Fibroblast of skin of scalp (primary cell): ENCODE measurements at regions not wholly inside any gene's neighbourhood (a gene's known extent, or its start where the extent isn't known, plus 50 kb on each side); places are given as distances from the start of the nearest gene placed in this dataset.
"Not testable (repeated sequence)": the region's sequence is repeated elsewhere in the genome, so short reads cannot be mapped to it uniquely, and the experiment has no call there.

Experiments used
- DNase-seq: peaks from one replicate; pipeline ENCODE4 v3.0.0-alpha.2; 2013

DNA sequence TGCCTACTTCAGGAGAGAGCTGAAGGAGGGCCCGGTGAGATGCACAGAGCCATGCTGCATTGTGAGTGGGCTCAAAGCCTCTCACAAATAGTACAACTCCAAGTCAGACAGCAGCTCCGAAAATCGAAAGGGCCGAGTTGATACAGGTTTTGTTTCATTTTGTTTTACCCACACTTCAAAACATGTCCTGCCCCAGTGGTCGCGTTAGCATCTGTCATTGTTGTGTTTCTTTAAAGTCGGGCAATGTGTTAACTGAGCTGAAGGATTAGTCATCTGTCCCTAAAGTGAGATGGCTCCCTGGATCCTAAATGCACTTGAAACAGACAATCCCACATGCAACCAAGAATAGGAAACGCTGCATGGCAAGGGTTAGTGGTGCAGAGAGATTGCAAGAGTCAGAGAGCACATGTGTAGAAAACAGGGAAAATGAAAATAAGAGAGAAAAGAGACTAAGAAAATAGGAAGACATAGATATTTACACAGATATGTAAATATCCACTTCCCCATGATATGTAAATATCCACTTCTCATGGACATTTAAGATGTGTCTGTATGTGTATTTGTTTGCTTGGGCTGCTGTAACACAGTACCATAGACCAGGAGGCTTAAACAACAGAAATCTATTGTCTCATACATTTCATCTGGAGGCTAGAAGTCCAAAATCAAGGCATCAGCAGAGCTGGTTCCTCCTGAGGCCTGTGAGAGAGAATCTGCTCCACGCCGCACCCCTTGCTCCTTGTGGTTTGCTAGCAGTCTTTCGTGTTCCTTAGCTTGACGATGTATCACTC, 131.4 kb upstream of the RAB4A start:
- DNase-seq = no peak

DNA sequence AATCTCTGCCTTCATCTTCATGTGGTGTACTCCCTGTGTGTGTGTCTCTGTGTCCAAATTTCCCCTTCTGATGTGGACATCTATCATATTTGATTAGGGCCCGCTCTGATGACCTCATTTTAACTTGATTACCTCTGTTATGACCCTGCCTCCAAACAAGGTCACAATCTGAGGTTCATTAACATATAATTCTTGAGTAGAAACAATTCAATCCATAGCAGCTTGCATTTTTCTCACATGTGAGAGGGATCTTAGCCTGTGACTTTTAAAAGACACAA, 130.9 kb upstream of the RAB4A start:
- no peak for DNase-seq

DNA sequence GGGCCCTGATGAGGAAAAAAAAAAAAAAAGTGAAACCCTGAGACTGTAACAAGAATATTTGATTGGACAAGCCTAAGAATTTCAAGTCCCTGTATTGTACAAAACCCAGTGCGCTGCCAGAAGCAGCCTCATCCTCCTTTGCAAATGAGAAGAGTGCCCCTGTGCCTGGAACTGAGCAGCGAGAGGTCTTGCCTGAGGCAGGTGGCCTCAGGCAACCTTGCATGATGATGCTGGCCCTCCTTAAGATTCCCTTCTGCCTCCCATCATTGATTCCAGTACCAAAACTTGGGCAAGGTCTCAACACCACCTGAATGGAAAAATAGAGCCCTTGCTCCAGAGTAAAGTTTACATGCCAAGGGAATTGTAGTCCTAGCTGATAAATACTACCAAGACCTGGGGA, 129.6 kb upstream of the RAB4A start:
- no peak for DNase-seq

DNA sequence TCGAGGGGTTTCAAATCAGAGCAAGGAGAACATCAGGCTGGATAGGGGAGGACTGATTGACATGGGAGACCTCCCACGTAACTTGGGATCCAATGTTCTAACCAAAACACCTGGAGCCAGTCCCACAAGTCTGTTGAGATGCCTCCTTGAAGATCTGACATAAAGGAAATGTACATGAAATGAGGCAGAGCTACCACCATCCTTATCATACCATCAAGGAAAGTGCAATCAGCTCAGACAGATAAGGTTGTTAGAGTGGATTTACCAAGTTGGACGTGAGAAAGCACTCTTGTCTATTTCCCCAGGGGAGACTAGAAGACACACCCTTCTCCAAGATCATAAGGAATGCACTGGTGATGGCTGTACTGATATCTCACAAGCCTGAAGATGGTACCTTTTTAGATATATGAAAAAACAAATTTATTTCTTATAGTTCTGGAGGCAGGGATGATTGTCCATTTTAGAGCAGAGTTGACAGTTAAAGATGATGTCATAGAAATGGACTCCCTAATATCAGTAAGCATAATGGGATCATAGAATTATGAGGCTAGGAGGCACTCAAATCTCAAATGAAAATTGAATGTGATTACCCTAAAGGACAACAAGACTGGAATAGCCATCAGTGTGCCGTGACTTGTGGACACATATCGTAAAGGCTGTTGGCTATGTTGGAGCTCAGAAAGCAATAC, 129.1 kb upstream of the RAB4A start:
- DNase-seq = no peak

DNA sequence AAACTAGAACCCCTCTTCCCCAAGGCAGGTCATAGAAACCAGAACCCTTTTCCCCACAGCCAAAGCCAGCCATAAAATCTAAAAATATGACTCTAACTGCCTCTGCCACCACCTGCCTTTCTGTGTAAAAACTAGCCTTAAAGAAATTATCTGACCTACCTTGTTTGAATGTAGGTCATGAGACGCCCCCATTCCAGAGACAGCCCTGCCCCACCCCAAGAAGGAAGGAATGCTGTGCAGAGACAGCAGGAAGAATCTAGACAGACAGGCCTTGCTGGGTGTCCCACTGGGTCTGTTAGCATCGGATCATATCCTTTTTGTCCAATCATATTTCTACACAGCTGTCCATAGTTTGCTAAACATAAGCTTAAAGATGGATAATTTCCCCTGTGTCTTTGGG, 128.4 kb upstream of the RAB4A start:
- no peak for DNase-seq

DNA sequence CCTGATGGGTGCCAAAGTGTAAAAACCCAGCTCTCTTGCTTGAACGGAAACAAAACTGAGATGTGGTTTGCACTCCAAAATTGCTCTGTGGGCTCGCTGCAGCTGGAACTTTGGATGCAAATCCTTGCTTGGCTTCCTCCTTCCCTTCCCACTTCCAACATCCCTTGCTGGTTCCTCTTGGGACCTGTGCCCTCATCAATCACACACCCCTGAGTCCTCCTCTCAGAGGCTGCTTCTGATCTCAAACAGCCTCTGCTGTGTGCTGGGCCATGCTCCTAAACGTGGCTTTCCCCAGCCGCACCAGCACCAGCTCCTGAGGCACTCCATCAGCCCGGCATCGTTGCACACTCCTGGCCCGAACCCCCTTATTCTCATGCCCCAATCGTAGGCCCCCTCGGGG, 124.3 kb upstream of the RAB4A start:
- DNase-seq = no peak

DNA sequence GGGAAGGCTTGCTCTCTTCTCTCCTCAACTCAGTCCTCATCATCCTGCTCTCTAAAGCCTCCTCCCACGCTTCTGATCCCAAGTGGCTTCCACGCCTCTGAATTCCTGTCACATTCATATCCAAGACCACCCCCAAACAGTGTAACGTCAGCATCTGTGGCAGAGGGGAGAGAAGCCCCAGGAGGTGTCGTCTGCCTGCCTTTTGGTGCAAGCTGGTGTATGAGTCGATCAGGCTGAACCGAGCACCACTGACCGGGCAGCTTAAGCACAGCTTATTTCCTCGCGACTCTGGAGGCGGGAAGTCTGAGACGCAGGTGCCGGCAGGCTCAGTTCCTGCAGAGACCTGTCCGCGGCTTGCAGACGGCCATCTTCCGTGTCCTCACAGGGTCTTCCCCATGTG, 123.8 kb upstream of the RAB4A start:
- no peak for DNase-seq

DNA sequence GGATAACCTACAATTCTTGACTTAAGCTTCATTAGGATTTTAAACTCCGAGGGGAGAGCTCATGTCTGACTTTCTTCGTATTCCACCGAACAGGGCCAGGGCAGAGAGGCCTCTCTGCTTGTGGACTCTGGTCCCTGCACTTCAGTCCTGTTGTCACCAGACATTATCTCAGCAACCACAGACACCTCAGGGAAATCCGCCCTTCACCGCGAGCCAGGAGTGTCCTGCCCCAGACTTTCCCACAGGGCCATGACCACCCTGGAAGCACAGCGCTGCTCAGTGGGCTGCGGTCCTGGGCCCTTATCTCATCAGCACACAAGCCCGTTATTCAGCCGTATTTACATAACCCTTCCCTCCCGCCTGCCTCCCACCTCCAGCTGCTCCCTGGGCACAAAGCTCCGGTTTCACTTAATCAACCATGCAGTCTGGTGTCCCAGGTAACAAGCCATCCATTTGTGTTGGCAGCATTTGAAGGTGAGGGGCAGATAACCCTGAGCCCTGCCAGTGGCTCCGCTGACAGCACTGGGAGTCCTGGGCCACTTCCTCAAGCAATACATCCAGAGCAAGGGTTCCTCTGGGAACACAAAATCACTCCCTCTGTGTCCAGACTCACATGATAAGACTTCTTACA, 122.8 kb upstream of the RAB4A start:
- DNase-seq = no peak

DNA sequence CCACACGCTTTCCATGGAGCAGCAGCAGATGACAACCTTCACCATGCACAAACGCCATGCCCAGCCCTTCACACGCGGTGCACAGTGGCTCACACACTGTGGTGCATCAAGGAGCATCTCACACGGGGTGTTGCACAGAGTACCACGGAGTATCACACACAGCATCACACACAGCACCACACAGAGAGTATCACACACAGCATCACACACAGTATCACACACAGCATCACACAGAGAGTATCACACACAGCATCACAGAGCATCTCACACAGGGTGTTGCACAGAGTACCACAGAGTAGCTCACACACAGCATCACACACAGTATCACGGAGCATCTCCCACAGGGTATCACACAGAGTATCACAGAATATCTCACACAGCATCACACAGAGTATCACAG, 122.2 kb upstream of the RAB4A start:
- DNase-seq = no peak

DNA sequence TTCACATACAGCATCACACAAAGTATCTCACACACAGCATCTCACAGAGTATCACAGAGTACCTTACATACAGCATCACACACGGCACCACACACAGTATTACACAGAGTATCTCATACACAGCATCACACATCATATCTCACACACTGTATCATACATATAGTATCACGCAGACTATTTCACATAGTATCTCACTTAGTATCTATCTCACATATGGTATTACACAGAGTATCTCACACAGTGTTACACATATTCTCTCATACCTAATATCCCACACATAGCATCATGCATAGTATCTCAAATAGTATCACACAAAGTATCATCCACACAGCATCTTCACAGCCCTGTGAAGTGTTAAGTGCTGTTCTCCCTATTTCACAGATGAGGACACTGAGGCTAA, 121.5 kb upstream of the RAB4A start:
- no peak for DNase-seq

DNA sequence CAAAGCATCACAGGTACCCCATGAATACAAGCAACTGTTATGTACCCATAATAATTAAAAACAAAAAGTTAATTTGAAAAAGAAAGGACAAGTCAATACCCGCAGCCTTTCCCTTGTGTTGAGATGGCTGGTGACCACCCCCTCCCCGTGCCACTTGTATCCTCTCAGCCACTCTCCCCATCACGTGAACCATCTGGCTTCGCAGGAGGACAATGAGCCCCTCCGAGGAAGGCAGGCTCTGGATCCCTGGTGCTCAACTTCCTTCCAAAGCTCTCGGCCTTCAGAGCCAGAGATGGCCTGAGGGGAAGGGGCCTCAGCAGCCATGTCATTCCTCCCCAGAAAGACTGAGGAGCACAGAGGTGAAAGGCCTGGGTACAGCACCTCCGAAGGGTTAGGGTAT, 120.4 kb upstream of the RAB4A start:
- no peak for DNase-seq

DNA sequence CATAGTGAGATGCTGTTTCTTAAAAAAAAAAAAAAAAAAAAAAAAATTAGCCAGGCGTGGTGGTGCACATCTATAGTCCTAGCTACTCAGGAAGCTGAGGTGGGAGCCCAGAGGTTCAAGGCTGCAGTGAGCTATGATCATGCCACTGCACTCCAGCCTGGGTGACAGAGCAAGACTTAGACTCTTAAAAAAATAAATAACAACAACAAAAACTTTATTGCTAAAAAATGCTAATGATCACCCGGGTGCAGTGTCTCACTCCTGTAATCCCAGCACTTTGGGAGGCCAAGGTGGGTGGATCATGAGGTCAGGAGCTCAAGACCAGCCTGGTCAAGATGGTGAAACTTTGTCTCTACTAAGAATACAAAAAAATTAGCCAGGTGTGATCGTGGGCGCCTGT, 119.5 kb upstream of the RAB4A start:
- not testable (repeated sequence) for DNase-seq

DNA sequence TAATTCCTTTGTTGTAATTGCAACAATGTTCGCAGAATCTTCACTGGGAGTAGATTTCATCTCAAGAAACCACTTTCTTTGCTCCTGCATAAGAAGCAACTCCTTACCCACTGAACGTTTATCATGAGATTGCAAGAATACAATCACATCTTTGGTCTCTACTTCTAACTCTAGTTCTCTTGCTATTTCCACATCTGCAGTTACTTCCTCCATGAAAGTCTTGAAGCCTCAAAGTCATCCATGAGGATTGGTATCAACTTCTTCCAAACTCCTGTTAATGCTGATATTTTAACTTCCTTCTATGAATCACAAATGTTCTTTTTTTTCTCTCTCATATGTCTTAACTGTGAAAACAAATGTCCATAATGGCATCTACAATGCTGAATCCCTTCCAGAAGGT, 118.6 kb upstream of the RAB4A start:
- DNase-seq = no peak

DNA sequence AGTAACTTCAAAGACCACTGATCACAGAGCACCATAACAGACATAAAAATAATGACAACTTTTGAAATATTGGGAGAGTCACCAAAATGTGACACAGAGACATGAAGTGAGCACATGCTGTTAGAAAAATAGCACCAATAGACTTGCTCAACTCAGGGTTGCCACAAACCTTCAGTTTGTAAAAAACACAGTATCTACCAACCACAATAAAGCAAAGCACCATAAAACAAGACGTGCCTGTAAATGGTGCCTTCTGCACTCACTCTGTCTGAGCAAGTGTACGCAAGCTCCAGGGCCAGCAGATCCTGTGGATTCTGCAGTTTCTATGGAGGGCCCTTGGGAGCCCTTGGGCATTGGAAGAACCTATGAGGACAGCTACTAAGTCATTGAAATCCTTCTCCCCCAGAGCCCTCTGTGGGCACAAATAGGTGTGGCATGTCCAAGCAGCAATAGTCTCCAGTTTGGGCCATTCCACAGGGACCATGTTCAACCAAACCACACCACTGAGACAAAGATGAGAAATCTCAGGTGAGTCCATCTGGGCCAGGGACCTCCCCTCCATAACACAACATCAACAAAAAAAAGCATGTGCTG, 116.9 kb upstream of the RAB4A start:
- no peak for DNase-seq

DNA sequence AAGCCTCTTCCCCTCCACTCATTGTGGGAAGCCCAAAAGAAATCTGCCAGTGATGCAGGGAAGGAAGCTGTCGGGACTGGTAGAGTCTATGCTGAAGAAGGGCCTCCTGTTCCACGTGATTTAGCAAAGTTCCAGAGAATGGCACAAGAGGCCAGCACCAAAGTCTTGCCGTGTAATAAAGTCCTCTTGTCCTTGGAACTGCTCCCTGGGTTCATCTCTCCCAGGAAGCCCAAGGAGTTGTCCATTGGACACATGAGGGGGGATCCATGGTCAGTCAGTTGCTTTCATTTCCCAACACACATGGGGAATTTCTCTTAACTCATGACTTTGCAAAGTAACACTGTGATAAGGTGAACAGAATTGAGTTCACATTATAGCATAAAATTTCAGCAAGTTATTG, 116.1 kb upstream of the RAB4A start:
- no peak for DNase-seq

DNA sequence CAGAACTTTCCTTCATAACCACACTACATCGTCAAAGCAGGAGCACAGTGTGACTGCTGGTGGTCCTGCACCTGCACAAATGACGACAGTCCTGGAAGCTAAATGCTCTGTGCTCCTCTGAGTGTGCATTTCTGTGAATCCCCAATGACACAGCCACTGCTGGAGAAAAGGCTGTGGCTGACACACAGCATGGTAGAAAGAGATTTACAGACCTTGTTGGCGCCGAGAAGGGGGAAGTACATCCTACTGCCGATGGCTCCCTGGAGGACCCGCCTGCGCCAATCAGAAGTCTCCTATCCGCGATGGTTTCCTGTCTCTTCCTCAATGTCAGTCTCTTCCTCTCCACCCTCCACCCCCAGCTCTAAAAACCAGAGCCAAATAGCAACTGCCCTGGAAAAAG, 115.4 kb upstream of the RAB4A start:
- no peak for DNase-seq

DNA sequence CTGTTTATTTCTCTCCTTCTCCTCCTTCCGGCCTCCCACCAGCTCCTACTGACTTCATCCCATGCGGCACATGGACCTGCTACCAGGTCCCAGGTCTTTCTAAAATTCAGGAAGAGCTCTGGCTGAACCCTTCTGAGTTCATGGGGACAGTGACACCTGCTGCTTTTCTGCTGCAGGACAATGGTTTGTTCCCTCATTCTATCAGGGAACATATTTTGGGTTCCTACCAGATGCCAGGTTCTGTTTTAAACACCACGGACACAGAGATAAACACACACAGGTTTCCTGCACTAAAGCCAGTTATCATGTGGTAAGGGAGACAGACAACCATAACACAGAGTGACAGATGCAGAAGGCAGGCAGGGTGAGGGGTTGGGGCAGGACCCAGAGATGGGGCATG, 114.0 kb upstream of the RAB4A start:
- DNase-seq = no peak

DNA sequence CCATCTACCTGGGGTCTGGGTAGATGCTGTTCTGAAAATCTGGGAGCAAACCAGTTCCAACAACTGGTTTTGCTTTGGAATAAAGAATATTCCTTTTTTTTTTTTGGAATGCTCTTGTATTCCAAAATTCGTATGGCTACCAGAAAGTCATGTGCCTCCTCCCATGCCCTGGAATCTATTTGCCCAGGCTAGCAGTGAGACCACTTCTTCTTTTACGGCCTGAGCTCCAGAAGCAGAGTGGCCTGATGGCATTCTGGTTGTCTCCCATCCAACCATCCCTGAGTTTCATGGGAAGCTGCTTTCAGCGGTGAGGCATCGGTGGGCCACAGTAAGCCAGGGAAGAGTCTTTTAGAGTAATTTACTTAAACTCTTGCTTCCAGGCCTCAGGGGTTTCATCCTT, 113.4 kb upstream of the RAB4A start:
- DNase-seq = no peak

DNA sequence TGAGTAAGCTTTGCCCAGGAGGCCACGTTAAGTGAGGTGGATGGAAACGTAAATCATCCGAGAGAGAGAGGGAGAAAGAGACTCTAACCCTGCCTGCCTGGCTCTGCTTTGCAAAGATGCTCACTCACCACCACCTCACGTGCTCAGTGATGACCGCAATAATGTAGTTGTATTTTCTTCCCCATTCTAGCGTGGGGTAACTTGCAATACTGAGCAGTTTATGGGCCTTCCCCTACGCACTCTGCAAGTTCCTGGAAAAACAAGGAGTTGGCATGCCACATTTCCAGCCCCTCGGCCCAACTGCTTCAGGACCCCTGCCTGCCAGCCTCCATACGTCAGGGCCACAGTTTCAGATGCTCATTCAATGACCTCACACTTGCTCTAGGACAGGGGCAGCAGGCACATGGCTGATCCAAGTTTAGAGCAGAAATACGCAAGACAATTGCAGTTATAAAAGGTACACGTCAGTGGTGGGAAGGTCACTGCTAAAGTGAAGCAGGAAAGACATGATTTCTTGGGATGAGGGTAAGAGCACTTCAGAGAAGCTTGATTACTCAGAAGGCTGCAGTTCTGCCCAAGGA, 112.5 kb upstream of the RAB4A start:
- no peak for DNase-seq

DNA sequence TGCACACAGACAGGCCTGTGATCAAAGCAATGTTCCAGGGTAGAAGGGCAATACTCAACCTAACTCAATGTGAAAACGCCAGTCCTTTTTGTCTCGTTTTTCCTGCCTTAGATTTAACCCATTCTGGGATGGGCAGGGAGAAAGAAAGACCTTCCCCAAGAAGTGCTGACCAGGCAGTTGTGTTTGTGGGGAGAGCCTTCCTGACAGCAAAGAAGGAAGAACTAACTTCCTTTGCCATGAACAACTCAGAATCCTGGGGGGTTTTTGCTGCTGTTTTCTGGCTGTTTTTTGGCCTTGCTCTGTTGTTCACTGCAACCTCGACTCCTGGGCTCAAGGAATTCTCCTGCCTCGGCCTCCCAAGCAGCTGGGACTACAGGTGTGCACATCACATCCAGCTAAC, 112.0 kb upstream of the RAB4A start:
- DNase-seq = no peak

DNA sequence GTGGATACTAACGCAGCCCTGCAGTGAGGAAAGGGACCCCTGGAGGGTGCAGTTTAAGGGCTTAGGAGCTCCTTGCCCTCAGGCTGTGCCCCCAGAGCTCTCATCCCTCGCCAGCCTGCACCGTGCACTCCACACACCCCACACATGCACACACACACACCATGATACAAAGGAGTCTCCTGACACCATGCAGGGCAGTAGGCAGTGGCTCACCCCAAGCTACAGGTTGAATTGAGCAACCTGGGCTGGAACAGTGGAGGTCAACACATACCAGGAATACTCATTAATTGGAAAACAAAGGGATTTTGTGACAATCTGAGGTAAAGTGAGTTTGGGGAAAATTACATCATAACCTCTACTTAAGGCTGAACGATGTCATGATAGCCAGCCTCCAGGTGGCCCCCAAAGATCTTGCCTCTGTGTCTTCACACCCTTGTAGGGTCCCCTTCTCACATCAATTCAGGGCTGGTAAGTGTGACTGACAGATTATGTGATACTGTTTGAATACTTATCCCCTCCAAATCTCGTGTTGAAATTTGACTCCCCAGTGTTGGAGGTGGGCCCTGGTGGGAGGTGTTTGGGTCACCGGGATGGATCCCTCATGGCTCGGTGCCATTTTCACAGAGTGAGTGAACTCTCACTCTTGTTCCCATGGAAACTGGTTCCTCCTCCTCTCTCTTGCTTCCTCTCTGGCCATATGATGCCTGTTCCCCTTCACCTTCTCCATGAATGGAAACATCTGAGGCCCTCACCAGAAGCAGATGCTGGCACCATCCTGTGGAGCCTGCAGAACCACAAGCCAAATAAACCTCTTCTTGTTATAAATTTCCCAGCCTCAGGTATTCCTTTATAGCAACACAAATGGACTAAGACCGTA, 111.0 kb upstream of the RAB4A start:
- no peak for DNase-seq

DNA sequence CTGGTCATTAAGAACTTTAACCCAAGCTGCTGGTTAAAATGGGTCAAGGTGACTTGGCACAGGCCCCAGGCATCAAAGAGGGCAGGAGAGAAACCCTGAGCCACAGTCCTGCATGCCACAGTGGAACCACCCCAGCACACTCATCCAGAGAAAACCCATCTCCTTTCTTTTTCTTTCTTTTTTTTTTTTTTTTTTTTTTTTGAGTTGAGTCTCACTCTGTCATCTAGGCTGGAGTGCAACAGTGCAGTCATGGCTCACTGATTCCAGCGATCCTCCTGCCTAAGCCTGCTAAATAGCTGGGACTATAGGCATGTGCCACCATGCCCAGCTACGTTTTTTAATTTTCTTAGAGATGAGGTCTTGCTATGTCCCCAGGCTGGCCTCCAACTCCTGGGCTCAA, 109.2 kb upstream of the RAB4A start:
- no peak for DNase-seq
